GM23248 (cell line): ENCODE measurements at regions not wholly inside any gene's neighbourhood (a gene's known extent, or its start where the extent isn't known, plus 50 kb on each side); places are given as distances from the start of the nearest gene placed in this dataset.

Experiments
- DNase-seq: peaks from one replicate; pipeline ENCODE4 v3.0.0-alpha.2; 2015
- H2AFZ ChIP-seq: fragments of 200-600 bp; sonication (generic); 2 replicates; pipeline ENCODE4 v1.6.1; 2016; ENCODE audit warnings: antibody characterized with exemption
- H3F3A ChIP-seq: fragments of 200-600 bp; sonication (generic); 2 replicates; pipeline ENCODE4 v1.6.1; 2016; ENCODE audit warnings: mild to moderate bottlenecking, antibody characterized with exemption, mixed run types; ENCODE audit not compliant: insufficient read depth
- H3K27ac ChIP-seq: fragments of 200-600 bp; sonication (generic); 2 replicates; pipeline ENCODE4 v1.5.1; 2016; ENCODE audit warnings: mild to moderate bottlenecking
- H3K27me3 ChIP-seq: fragments of 200-600 bp; sonication (generic); replicated peaks from 2 replicates; pipeline ENCODE4 v1.6.1; 2016; ENCODE audit warnings: mild to moderate bottlenecking; ENCODE audit not compliant: insufficient read depth
- H3K36me3 ChIP-seq: fragments of 200-600 bp; sonication (generic); 2 replicates; pipeline ENCODE4 v1.6.1; 2016; ENCODE audit warnings: low read depth, mild to moderate bottlenecking
- H3K4me1 ChIP-seq: fragments of 200-600 bp; sonication (generic); 2 replicates; pipeline ENCODE4 v1.6.1; 2016; ENCODE audit warnings: mild to moderate bottlenecking; ENCODE audit not compliant: insufficient read depth
- H3K4me2 ChIP-seq: fragments of 200-600 bp; sonication (generic); one replicate; pipeline ENCODE4 v1.6.1; 2016; ENCODE audit warnings: mild to moderate bottlenecking; ENCODE audit not compliant: unreplicated experiment
- H3K4me3 ChIP-seq: fragments of 200-600 bp; sonication (generic); 2 replicates; pipeline ENCODE4 v1.5.1; 2016; ENCODE audit warnings: mild to moderate bottlenecking
- H3K79me2 ChIP-seq: fragments of 200-600 bp; sonication (generic); 2 replicates; pipeline ENCODE4 v1.6.1; 2016; ENCODE audit warnings: mild to moderate bottlenecking; ENCODE audit not compliant: insufficient read depth
- H3K9ac ChIP-seq: fragments of 200-600 bp; sonication (generic); 2 replicates; pipeline ENCODE4 v1.6.1; 2016; ENCODE audit warnings: mild to moderate bottlenecking
- H3K9me2 ChIP-seq: fragments of 200-600 bp; sonication (generic); 2 replicates; pipeline ENCODE4 v1.6.1; 2016; ENCODE audit warnings: mixed run types, mild to moderate bottlenecking, moderate library complexity; ENCODE audit not compliant: insufficient read depth
- H3K9me3 ChIP-seq: fragments of 200-600 bp; sonication (generic); one replicate; pipeline ENCODE4 v1.6.1; 2017; ENCODE audit warnings: low read depth
- H4K20me1 ChIP-seq: fragments of 200-600 bp; sonication (generic); 2 replicates; pipeline ENCODE4 v1.6.0; 2016; ENCODE audit not compliant: insufficient read depth
- EZH2 ChIP-seq: fragments of 200-600 bp; sonication (generic); IDR thresholded peaks from 2 replicates; pipeline ENCODE4 v1.6.1; 2018; ENCODE audit warnings: antibody characterized with exemption, mild to moderate bottlenecking; ENCODE audit not compliant: insufficient read depth, poor library complexity, severe bottlenecking
- EZH2phosphoT487 ChIP-seq: fragments of 200-600 bp; sonication (generic); IDR thresholded peaks from 2 replicates; pipeline ENCODE4 v1.6.1; 2018; ENCODE audit warnings: antibody characterized with exemption, moderate library complexity, mild to moderate bottlenecking, low read depth; ENCODE audit not compliant: insufficient read depth
- WGBS, 2 experiments: methylation state at CpG; one replicate each; pipeline ENCODE4 v1.1.6; 2015 to 2017; ENCODE audit warnings: low lambda C conversion rate in 2 of 2, low coverage in 1 of 2; ENCODE audit errors: missing lambda C conversion rate in 2 of 2; 5-methylcytosine and 5-hydroxymethylcytosine counted together
- in situ Hi-C: fragments of 300-500 bp; cut with MboI; formaldehyde crosslinking; loops from 2 replicates; pipeline ENCODE4 v1.15.0; 2020

DNA sequence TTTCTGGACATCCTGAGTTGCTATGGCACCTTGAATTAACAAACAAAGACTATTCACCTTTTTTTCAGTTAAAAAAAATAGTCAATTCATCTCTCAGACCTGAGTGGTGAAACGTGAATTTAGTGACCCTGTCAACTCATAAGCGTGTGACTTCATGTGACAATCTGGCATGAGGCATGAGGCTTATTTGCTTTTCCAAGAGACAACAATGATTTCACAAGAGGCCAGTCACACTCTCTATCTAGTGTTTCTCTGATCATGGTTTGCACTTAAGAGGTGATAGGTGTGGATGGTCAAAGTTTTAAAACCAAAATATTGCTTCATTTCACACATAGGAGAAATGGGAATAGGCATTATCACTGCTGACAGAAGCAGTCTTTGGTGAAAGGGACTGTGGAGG is 559.6 kb upstream of the ACO1 start:
- H3F3A ChIP-seq, result no peaks in the 10 kb centered on the region
- no peak for DNase-seq
- H3K27ac ChIP-seq, result no peak overlapping the region
- no peak overlapping the region for H3K9ac ChIP-seq
- TF ChIP-seq EZH2phosphoT487, result no peak
- TF ChIP-seq EZH2, result no peak
- H3K79me2 ChIP-seq, result no peaks in the 10 kb centered on the region
- no peaks in the 10 kb centered on the region for H4K20me1 ChIP-seq
- in situ Hi-C loops, result no loop called here
- H3K4me3 ChIP-seq, result no peak overlapping the region
- WGBS, 2 experiments, result 12 to 15% methylated on average over 2 of the region's 2 CpGs
- H3K27me3 ChIP-seq, result no peaks in the 10 kb centered on the region
- H3K36me3 ChIP-seq, result no peaks in the 10 kb centered on the region
- no peak overlapping the region for H2AFZ ChIP-seq
- no peaks in the 10 kb centered on the region for H3K9me3 ChIP-seq
- H3K9me2 ChIP-seq, result no peaks in the 10 kb centered on the region
- no peaks in the 10 kb centered on the region for H3K4me1 ChIP-seq
- no peak overlapping the region for H3K4me2 ChIP-seq

DNA sequence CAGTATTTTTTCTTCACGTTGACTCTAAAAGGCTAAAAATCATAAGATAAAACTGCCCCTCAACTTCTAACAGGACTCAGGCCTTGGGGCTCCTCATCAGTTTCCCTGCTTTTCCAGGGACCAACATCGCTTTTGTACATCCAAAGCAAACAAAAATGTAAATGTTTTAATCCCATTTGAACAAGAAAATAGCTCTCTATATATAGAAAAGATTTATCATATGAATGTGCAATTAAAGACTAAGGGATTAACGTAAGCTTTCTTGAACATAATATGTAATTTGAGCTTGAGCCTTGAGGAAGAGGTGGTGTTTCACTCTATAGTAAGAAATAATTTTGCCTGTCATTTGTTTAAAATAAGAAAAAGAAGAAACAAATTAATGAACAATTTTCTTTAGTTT is 547.2 kb upstream of the ACO1 start:
- Histone ChIP-seq H3K9ac (no peak overlapping the region), H3K9me3 (no peaks in the 10 kb centered on the region), H3K79me2 (no peaks in the 10 kb centered on the region), H3K27me3 (no peaks in the 10 kb centered on the region), H3K4me2 (no peak overlapping the region), H2AFZ (no peak overlapping the region), H3K27ac (no peak overlapping the region), H3K4me3 (no peak overlapping the region), H3K36me3 (no peaks in the 10 kb centered on the region), H3K9me2 (no peaks in the 10 kb centered on the region), H4K20me1 (no peaks in the 10 kb centered on the region), H3F3A (no peaks in the 10 kb centered on the region), H3K4me1 (no peaks in the 10 kb centered on the region)
- DNase-seq, result no peak
- in situ Hi-C loops, result no loop called here
- no peak for TF ChIP-seq EZH2
- TF ChIP-seq EZH2phosphoT487, result no peak
- 9 to 11% methylated on average over 3 of the region's 3 CpGs for WGBS, 2 experiments

DNA sequence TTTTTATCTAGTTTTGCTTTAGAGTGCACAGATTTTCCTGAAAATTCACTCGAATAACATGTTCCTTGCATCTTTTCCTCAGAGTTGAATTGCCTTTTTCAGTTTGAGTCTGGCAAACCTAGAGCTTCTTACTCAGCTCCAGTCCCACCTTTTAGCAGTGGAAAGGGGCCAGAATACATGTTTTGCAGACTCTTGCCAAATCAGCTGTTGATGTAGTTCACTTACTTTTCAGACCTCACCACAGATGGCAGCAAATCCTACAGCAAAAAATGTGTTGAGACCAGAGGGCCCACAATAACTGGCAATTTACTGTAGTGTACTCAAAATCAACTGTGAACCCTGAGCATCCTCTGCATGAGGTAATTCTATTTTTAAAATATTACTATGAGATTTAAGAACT is 545.2 kb upstream of the ACO1 start:
- no peak for DNase-seq
- Histone ChIP-seq H3K36me3 (no peaks in the 10 kb centered on the region), H3K4me1 (no peaks in the 10 kb centered on the region), H3K4me2 (no peak overlapping the region), H3K79me2 (no peaks in the 10 kb centered on the region), H4K20me1 (no peaks in the 10 kb centered on the region), H3K9me3 (no peaks in the 10 kb centered on the region), H2AFZ (no peak overlapping the region), H3K4me3 (no peak overlapping the region), H3K27ac (no peak overlapping the region), H3F3A (no peaks in the 10 kb centered on the region), H3K9ac (no peak overlapping the region), H3K9me2 (no peaks in the 10 kb centered on the region), H3K27me3 (no peaks in the 10 kb centered on the region)
- TF ChIP-seq EZH2 (no peak), EZH2phosphoT487 (no peak)
- WGBS, 2 experiments, result 6 to 9% methylated on average over 1 of the region's 1 CpG
- in situ Hi-C loops, result no loop called here

DNA sequence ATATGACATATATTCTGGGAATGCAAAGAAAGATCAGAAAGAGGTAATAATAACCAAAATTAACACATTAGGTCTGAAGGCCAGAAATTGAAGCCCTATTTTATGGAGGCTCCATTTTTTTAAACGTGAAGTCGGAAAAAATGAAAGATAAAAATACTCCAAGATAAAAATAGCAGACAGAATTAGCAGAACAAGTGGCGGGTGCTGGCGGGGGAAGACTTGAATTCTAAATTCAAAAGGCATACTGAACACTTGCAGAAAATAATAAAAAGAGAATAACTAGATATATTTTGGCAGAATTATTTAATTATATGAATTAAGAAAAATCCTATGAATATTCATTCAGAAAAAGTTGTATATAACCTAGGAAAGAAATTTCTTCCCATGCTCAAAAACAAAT is 543.7 kb upstream of the ACO1 start:
- Histone ChIP-seq H2AFZ (no peak overlapping the region), H3F3A (no peaks in the 10 kb centered on the region), H3K9ac (no peak overlapping the region), H3K9me3 (no peaks in the 10 kb centered on the region), H4K20me1 (no peaks in the 10 kb centered on the region), H3K4me2 (no peak overlapping the region), H3K4me1 (no peaks in the 10 kb centered on the region), H3K27ac (no peak overlapping the region), H3K27me3 (no peaks in the 10 kb centered on the region), H3K36me3 (no peaks in the 10 kb centered on the region), H3K4me3 (no peak overlapping the region), H3K79me2 (no peaks in the 10 kb centered on the region), H3K9me2 (no peaks in the 10 kb centered on the region)
- 15% methylated on average over 4 of the region's 4 CpGs for WGBS, 2 experiments
- in situ Hi-C loops, result no loop called here
- TF ChIP-seq EZH2 (no peak), EZH2phosphoT487 (no peak)
- DNase-seq, result no peak

DNA sequence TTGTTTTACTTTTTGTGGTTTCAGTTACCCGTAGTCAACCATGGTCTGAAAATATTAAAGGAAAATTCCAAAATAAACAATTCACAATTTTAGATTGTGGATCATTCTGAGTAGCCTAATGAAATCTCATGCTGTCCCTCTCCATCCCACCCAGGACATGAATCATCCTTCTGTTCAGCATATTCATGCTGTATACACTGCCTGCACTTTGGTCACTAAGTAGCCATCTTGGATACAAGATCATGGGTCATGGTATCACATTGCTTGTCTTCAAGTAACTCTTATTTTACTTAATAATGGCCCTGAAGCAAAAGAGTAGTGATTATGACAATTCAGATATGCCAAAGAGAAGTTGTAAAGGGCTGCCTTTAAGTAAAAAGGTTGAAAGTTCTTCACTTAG is 536.5 kb upstream of the ACO1 start:
- Histone ChIP-seq H3F3A (no peaks in the 10 kb centered on the region), H3K4me1 (no peaks in the 10 kb centered on the region), H3K27ac (no peak overlapping the region), H3K36me3 (no peaks in the 10 kb centered on the region), H3K4me3 (no peak overlapping the region), H3K9ac (no peak overlapping the region), H3K9me2 (no peaks in the 10 kb centered on the region), H3K9me3 (no peaks in the 10 kb centered on the region), H4K20me1 (no peaks in the 10 kb centered on the region), H2AFZ (no peak overlapping the region), H3K79me2 (no peaks in the 10 kb centered on the region), H3K27me3 (no peaks in the 10 kb centered on the region), H3K4me2 (no peak overlapping the region)
- no peak for DNase-seq
- no peak for TF ChIP-seq EZH2
- no peak for TF ChIP-seq EZH2phosphoT487
- WGBS, 2 experiments, result 55 to 81% methylated on average over 1 of the region's 1 CpG
- in situ Hi-C loops, result no loop called here
